ENCODE measurements at regions not wholly inside any gene's neighbourhood (a gene's known extent, or its start where the extent isn't known, plus 50 kb on each side); places are given as distances from the start of the nearest gene placed in this dataset.
"Not testable (repeated sequence)": the region's sequence is repeated elsewhere in the genome, so short reads cannot be mapped to it uniquely, and the experiment has no call there.

GRCh38 chr7:70846208-70846607, 285.7 kb upstream of the GALNT17 start:
- DNase-seq (ENCODE audit: low read depth) = no peak

- no peak for DNase-seq (ENCODE audit: low read depth)
Observed at GRCh38 chr7:70849580-70850235, 282.2 kb upstream of the GALNT17 start.

DNA sequence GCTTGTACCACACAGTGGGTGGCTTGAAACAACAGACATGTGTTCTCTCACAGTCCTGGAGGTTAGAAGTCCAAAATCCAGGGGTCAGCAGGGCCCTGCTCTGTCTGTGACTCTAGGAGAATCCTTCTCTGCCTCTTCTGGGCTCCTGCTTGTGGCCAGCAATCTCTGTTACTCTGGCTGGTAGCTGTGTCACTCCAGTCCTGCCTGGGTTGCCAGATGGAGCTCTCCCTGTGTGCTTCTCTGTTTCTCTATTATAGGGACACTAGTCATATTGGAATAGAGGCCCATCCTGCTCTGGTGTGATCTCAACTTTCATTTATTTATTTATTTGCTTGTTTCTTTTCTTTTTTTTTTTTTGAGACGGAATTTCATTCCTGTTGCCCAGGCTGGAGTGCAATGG, 276.6 kb upstream of the GALNT17 start:
- DNase-seq (ENCODE audit: low read depth) = no peak

- peak; percentile 22 for DNase-seq (ENCODE audit: low read depth)
Observed at GRCh38 chr7:70856901-70857630, 274.9 kb upstream of the GALNT17 start.

- no peak for DNase-seq (ENCODE audit: low read depth)
Observed at GRCh38 chr7:70857793-70858545, 274.0 kb upstream of the GALNT17 start.

- DNase-seq (ENCODE audit: low read depth) = no peak
Observed at GRCh38 chr7:70867513-70867912, 264.4 kb upstream of the GALNT17 start.

GRCh38 chr7:70870349-70870748, 261.6 kb upstream of the GALNT17 start:
- no peak for DNase-seq (ENCODE audit: low read depth)

- no peak for DNase-seq (ENCODE audit: low read depth)
Observed at GRCh38 chr7:70872188-70872587, 259.8 kb upstream of the GALNT17 start.

DNA sequence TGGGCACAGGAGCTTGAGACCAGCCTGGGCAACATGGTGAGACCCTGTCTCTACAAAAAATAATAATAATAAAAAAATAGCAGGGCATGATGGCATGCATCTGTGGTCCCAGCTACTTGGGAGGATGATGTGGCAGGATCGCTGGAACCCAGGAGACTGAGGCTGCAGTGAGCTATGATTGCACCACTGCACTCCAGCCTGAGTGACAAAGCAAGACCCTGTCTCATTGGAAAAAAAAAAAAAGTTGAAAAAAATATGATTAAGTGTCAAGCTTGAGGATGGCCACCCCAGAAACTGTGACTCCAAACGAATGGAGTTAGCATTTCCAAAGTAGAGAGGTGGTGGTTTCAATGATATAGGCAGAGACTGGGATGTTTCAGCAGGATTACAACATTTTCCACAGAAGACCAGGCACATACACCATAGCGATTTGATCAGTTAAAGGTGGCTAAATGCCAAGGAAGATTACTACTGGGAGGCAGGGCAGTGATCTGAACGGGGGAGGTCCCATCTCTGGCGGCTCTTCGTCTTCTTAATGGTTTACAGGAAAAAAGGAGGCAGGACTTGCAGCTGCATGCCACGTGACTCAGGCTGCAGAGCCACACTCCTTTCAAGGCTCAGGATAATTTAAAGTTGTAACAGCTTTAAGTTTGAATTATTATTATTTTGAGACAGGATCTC, 250.6 kb upstream of the GALNT17 start:
- DNase-seq (ENCODE audit: low read depth) = no peak

DNA sequence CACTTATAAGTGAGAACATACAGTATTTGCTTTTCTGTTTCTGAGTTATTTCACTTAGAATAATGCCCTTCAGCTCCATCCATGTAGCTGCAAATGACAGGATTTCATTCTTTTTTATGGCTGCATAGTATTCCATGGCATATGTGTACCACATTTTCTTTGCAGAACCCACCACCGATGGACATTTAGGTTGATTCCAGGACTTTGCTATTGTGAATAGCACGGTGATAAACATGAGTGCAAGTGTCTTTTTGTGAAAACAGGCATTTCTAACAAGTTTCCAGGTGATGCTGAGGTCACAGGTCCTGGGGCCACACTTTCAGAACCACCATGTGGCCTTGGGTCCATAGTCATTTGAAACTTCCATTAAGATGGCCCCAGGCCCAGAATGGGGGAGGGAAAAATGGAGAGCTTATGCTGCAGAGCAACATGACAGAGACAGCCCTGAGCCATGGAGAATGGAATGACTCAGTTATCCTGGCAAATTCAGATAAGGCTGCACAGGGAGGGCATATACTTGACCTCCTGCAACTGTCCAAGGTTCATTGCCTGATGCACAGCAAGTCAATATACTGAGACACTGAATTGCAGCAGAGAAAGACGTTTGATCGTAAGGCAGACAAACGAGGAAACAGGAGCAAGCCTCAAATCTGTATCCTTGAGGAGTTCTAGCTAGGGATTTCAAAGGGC, 248.0 kb upstream of the GALNT17 start:
- DNase-seq (ENCODE audit: low read depth) = no peak

- DNase-seq (ENCODE audit: low read depth) = no peak
Observed at GRCh38 chr7:70884440-70884764, 247.5 kb upstream of the GALNT17 start.

- no peak for DNase-seq (ENCODE audit: low read depth)
Observed at GRCh38 chr7:70884809-70885208, 247.1 kb upstream of the GALNT17 start.

DNA sequence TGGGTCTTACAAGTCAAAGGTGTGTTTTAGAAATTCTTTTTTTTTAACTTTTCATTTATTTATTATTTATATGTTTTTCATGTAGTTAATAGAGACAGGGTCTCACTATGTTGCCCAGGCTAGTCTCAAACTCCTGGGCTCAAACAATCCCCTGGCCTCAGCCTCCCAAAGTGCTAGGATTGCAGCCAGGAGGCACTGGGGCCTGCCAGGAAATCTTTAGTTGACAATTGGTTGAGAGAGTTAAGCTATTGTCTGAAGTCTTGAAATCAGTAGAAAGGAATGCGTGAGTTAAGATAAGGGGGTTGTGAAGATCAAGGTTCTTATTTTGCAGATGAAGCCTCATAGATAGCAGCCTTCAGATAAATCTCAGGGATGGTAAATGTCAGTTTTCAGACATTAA, 245.4 kb upstream of the GALNT17 start:
- DNase-seq (ENCODE audit: low read depth) = no peak

DNA sequence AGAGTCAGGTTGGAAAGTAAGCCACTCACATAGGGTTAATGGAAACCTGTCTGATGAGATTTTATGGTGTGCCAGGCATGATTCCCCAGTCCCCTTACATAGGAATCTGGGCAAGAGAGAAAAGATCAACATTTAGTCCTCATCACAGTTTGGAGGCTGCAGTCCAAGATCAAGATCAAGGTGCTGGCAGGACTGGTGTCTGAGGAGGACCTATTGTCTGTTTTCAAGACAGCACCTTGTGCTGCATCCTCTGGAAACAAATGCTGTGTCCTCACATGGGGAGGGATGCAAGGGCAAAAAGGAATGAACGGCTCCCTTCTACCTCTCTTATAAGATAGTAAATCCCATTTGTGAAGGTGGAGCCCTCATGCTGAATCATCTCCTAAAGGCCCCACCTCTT, 244.8 kb upstream of the GALNT17 start:
- no peak for DNase-seq (ENCODE audit: low read depth)

DNA sequence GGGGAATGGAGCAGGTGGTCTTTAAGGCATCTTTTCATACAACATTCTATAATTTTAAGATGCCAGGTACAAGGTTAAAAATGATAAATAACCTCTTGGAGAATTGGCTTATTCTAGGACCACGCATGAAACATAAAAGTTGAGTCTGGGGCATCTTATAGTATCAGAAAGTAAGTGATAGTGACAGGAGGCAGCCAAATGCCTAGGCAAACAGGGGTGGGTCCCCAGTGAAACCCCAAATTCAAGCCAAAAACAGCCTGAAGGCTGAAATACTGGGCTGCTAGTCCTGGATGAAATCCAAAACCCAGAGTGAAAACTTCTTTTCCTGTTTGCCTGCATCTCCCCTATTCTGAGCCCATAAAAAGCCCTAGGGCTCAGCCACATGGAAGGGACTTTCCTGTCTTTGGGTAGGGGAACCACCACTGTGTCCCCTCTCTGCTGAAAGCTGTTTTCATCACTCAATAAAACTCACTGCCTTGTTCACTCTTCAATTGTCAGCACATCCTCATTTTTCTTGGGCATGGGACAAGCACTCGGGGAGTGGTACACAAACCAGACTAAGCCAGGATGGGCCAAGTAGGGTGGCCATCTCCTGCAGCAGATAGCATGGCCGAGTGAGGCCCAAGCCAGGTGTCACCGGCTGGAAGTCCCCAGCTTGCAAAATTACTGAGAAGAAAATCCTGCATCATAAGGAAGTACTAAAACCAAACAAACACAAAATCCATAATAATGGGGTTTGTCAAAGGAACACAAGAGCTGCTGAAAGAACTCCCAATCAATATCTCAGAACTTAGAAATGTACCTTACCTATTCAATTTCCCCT, 241.6 kb upstream of the GALNT17 start:
- no peak for DNase-seq (ENCODE audit: low read depth)

GRCh38 chr7:70893422-70893821, 238.5 kb upstream of the GALNT17 start:
- DNase-seq (ENCODE audit: low read depth) = no peak

- DNase-seq (ENCODE audit: low read depth) = no peak
Observed at GRCh38 chr7:70893971-70894715, 237.8 kb upstream of the GALNT17 start.

- DNase-seq (ENCODE audit: low read depth) = no peak
Observed at GRCh38 chr7:70894799-70895198, 237.1 kb upstream of the GALNT17 start.

DNA sequence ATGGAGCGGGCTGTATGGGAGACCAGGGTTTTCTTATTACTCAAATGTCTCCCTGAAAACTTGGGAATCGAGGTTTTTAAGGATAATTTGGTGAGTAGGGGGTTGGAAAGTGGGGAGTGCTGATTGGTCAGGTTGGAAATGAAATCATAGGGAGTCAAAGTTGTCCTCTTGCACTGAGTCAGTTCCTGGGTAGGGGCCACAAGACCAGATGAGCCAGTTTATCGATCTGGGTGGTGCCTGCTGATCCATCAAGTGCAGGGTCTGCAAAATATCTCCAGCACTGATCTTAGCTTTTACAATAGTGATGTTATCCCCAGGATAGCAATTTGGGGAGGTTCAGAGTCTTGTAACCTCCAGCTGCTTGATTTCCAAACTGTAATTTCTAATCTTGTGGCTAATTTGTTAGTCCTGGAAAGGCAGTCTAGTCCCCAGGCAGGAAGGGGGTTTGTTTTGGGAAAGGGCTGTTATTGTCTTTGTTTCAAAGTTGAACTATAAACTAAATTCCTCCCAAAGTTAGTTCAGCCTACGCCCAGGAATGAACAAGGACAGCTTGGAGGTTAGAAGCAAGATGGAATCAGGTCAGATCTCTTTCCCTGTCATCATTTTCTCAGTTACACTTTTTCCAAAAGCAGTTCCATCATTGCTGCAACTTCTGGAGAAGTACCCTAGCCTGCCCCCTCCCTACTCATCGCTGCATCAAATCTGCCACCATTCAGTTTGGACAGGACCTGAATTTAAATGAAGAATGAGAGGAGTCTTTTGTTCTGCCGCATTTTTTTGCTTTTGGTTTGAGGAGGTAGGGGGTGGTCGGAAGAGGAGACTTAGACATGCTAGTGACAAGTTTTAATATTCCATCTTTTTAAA, 236.4 kb upstream of the GALNT17 start:
- DNase-seq (ENCODE audit: low read depth) = not testable (repeated sequence)
